Natural killer cell (primary cell): ENCODE measurements at regions not wholly inside any gene's neighbourhood (a gene's known extent, or its start where the extent isn't known, plus 50 kb on each side); places are given as distances from the start of the nearest gene placed in this dataset.

ENCODE experiments used
- ATAC-seq, 3 donors: fragments of 150-1000 bp in 2 of 3; fragments of 200-7000 bp in 1 of 3; cut with Tn5 transposase; 1 replicate in 1 of 3; 2 replicates in 2 of 3; pipeline ENCODE4 v1.10.0; 2021; ENCODE audit warnings: mild to moderate bottlenecking in 2 of 3, moderate library complexity in 2 of 3
- DNase-seq, 2 donors: peaks; one replicate each; pipeline versions ENCODE4 v3.0.0 to v3.0.0-alpha.2; 2013 to 2021; ENCODE audit warnings: mixed read lengths in 1 of 2
- H3K27ac ChIP-seq: one replicate; pipeline ENCODE4 v1.5.1; 2013; ENCODE audit warnings: mild to moderate bottlenecking, low read length
- H3K27me3 ChIP-seq: one replicate; pipeline ENCODE4 v1.6.1; 2013; ENCODE audit warnings: low read length; ENCODE audit not compliant: control insufficient read depth, insufficient read depth
- H3K36me3 ChIP-seq: one replicate; pipeline ENCODE4 v1.6.1; 2013; ENCODE audit warnings: low read length; ENCODE audit not compliant: control insufficient read depth, insufficient read depth
- H3K4me1 ChIP-seq: one replicate; pipeline ENCODE4 v1.6.1; 2013; ENCODE audit warnings: low read length; ENCODE audit not compliant: control insufficient read depth, insufficient read depth
- H3K4me3 ChIP-seq: one replicate; pipeline ENCODE4 v1.5.1; 2013; ENCODE audit warnings: low read length
- H3K9me3 ChIP-seq: one replicate; pipeline ENCODE4 v1.6.1; 2013; ENCODE audit warnings: low read length; ENCODE audit not compliant: control insufficient read depth, insufficient read depth
- H3K27ac Mint-ChIP-seq, 2 donors: one replicate each; pipeline ENCODE4 v1.8.0; 2022; ENCODE audit warnings: mild to moderate bottlenecking in 2 of 2, mixed read lengths in 2 of 2, moderate library complexity in 1 of 2
- H3K27me3 Mint-ChIP-seq, 2 donors: one replicate each; pipeline ENCODE4 v1.8.0; 2022; ENCODE audit warnings: low read depth in 2 of 2, mixed read lengths in 2 of 2
- H3K36me3 Mint-ChIP-seq: one replicate; pipeline ENCODE4 v1.8.0; 2022; ENCODE audit warnings: mixed read lengths
- H3K4me1 Mint-ChIP-seq, 2 donors: one replicate each; pipeline ENCODE4 v1.8.0; 2022; ENCODE audit warnings: mixed read lengths in 2 of 2
- H3K4me3 Mint-ChIP-seq: one replicate; pipeline ENCODE4 v1.8.0; 2022; ENCODE audit warnings: mild to moderate bottlenecking, moderate library complexity, mixed read lengths
- H3K9me3 Mint-ChIP-seq, 2 donors: one replicate each; pipeline ENCODE4 v1.8.0; 2022; ENCODE audit warnings: mixed read lengths in 2 of 2
- WGBS: methylation state at CpG from one replicate; pipeline ENCODE4 v1.1.7; 2013; ENCODE audit warnings: missing lambda C conversion rate; ENCODE audit not compliant: insufficient coverage; 5-methylcytosine and 5-hydroxymethylcytosine counted together
- intact Hi-C: fragments of 100-400 bp; cut with micrococcal nuclease; formaldehyde crosslinking; loops from one replicate; pipeline ENCODE4 v1.14.2; 2022
- TF ChIP-seq, protein P1 (sequence below): fragments of 200-600 bp; IDR thresholded peaks from one replicate; pipeline ENCODE4 v1.8.0; 2022; ENCODE audit warnings: antibody characterized with exemption

DNA sequence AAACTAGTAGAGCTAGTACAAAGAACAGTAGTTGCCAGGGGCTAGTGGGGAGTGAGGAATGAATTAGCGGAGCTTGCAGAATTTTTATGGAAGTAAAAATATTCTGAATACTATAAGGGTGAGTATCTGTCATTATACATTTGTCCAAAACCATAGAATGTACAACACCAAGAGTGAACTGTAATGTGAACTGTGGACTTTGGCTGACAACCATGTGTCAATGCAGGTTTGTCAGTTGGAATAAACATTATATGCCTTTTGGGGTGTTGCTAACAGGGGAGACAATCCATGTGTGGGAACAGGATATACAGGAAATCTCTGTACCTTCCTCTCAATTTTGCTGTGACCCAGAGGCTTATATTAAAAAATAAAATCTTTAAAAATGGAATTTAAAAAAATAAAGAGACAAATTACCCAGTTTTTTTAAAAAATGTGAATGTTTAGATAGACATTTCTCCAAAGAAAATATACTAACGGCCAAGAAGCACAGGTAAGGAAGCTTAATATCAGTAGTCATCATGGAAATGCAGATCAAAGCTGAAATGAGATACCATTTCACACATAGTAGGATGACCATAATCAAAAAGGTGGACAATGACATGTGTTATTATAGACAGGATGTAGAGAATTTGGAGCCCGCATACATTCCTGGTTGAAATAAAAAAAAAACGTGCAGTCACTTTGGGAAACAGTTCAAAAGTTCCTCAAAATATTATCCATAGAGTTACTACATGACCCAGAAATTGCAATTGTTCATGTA lies 899.8 kb downstream of the RAB28 start:
- Histone ChIP-seq H3K4me1 (no peaks in the 10 kb centered on the region), H3K36me3 (no peaks in the 10 kb centered on the region), H3K4me3 (no peak overlapping the region), H3K9me3 (no peaks in the 10 kb centered on the region), H3K27me3 (no peaks in the 10 kb centered on the region), H3K27ac (no peak overlapping the region)
- 83% methylated on average over 2 of the region's 4 CpGs for WGBS
- Mint-ChIP-seq H3K27ac (no peak overlapping the region), H3K9me3 (peaks cover 6 to 7% of the 10 kb centered on the region in 2 donors), H3K27me3 (no peaks in the 10 kb centered on the region), H3K36me3 (no peaks in the 10 kb centered on the region), H3K4me1 (no peaks in the 10 kb centered on the region), H3K4me3 (no peak overlapping the region)
- TF ChIP-seq, protein P1, sequence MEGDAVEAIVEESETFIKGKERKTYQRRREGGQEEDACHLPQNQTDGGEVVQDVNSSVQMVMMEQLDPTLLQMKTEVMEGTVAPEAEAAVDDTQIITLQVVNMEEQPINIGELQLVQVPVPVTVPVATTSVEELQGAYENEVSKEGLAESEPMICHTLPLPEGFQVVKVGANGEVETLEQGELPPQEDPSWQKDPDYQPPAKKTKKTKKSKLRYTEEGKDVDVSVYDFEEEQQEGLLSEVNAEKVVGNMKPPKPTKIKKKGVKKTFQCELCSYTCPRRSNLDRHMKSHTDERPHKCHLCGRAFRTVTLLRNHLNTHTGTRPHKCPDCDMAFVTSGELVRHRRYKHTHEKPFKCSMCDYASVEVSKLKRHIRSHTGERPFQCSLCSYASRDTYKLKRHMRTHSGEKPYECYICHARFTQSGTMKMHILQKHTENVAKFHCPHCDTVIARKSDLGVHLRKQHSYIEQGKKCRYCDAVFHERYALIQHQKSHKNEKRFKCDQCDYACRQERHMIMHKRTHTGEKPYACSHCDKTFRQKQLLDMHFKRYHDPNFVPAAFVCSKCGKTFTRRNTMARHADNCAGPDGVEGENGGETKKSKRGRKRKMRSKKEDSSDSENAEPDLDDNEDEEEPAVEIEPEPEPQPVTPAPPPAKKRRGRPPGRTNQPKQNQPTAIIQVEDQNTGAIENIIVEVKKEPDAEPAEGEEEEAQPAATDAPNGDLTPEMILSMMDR: no peak
- intact Hi-C loops: no loop called here
- ATAC-seq (no peak), DNase-seq (no peak)

DNA sequence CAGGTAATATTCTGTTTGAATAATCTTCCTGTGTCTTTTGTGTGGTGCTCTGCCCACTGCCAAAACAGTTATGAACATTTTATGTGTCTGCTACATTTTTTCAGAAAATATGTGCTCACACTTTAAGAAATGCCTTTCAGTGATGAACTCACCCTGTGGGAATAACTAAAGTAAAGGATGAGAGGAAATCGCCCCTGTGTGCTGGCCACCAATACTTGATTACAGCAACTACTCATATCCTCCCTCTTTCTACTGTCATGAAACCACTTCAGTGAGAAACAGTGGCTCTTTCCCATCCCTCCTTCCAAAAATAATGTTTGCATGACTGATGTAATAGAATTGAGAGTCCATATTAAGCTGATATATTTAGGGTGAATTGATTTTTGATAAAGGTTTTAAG lies 900.9 kb downstream of the RAB28 start:
- H3K27ac ChIP-seq: no peak overlapping the region
- H3K36me3 ChIP-seq: no peaks in the 10 kb centered on the region
- TF ChIP-seq, protein P1: no peak
- no peaks in the 10 kb centered on the region for H3K9me3 ChIP-seq
- H3K9me3 Mint-ChIP-seq: peaks cover 6 to 7% of the 10 kb centered on the region in 2 donors
- no peaks in the 10 kb centered on the region for H3K36me3 Mint-ChIP-seq
- intact Hi-C loops: no loop called here
- H3K27me3 Mint-ChIP-seq: no peaks in the 10 kb centered on the region
- H3K4me1 Mint-ChIP-seq: no peaks in the 10 kb centered on the region
- ATAC-seq: no peak
- no peak for DNase-seq
- WGBS: 57% methylated on average over 1 of the region's 1 CpG
- H3K4me3 ChIP-seq: no peak overlapping the region
- no peak overlapping the region for H3K4me3 Mint-ChIP-seq
- no peaks in the 10 kb centered on the region for H3K27me3 ChIP-seq
- no peaks in the 10 kb centered on the region for H3K4me1 ChIP-seq
- no peak overlapping the region for H3K27ac Mint-ChIP-seq

DNA sequence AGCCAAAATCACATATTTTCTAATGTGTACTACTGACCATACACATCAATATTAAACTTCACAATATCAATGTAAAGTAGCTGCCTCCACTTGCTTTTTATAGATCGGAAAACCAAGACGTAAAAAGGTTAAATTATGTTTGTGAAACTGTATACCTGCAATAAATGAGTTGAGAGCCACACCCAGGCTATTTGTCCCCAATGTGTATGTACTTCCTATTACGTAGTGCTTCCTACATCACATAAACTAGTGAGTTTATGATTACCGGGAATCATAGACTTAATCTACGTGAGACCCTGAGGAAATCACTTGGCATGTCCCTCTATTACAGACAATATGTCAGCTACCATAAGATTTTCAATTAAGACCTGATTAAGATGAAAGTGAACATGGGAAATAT lies 903.4 kb downstream of the RAB28 start:
- Histone ChIP-seq H3K27ac (no peak overlapping the region), H3K4me3 (no peak overlapping the region), H3K4me1 (no peaks in the 10 kb centered on the region), H3K27me3 (no peaks in the 10 kb centered on the region), H3K36me3 (no peaks in the 10 kb centered on the region), H3K9me3 (no peaks in the 10 kb centered on the region)
- 76% methylated on average over 5 of the region's 5 CpGs for WGBS
- H3K27me3 Mint-ChIP-seq: no peaks in the 10 kb centered on the region
- no peak overlapping the region for H3K4me3 Mint-ChIP-seq
- intact Hi-C loops: no loop called here
- ATAC-seq: no peak
- TF ChIP-seq, protein P1: no peak
- peaks cover 10 to 11% of the 10 kb centered on the region in 2 donors for H3K9me3 Mint-ChIP-seq
- no peak for DNase-seq
- H3K27ac Mint-ChIP-seq: no peak overlapping the region
- H3K36me3 Mint-ChIP-seq: no peaks in the 10 kb centered on the region
- H3K4me1 Mint-ChIP-seq: no peaks in the 10 kb centered on the region

DNA sequence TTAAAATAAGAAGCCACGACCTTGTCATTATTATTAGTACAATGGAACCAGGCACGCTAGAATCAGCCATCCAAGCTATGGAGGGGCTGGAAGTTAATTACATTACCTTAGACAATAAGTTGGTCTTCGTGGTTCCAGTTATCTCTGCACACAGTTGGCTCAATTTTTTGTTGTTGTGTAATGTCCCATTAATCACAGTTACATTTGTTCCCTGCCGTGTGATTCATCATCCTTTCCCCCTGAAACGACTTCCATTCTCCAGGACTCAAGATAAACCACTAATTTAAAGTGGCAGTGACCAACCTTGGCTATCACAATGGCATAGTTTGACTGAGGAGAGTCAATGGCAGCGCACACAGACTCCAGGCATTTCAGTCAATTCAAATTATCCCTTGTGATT lies 905.0 kb downstream of the RAB28 start:
- DNase-seq (no peak), ATAC-seq (no peak)
- TF ChIP-seq, protein P1: no peak
- H3K9me3 Mint-ChIP-seq: peaks cover 17 to 18% of the 10 kb centered on the region in 2 donors
- Histone ChIP-seq H3K9me3 (no peaks in the 10 kb centered on the region), H3K27me3 (no peaks in the 10 kb centered on the region), H3K4me3 (no peak overlapping the region), H3K36me3 (no peaks in the 10 kb centered on the region), H3K4me1 (no peaks in the 10 kb centered on the region), H3K27ac (no peak overlapping the region)
- no peaks in the 10 kb centered on the region for H3K27me3 Mint-ChIP-seq
- no peak overlapping the region for H3K4me3 Mint-ChIP-seq
- intact Hi-C loops: no loop called here
- H3K36me3 Mint-ChIP-seq: no peaks in the 10 kb centered on the region
- 35% methylated on average over 3 of the region's 6 CpGs for WGBS
- H3K27ac Mint-ChIP-seq: no peak overlapping the region
- H3K4me1 Mint-ChIP-seq: no peaks in the 10 kb centered on the region
